H9 (cell line): ENCODE measurements at regions not wholly inside any gene's neighbourhood (a gene's known extent, or its start where the extent isn't known, plus 50 kb on each side); places are given as distances from the start of the nearest gene placed in this dataset.

Experiments used
- DNase-seq: peaks from one replicate; pipeline ENCODE4 v3.0.0-alpha.2; 2017
- H2AFZ ChIP-seq: one replicate; pipeline ENCODE4 v1.6.1; 2013; ENCODE audit warnings: mild to moderate bottlenecking, low read length, control low read depth, moderate library complexity
- H2AK5ac ChIP-seq: 2 replicates; pipeline ENCODE4 v1.6.1; 2013; ENCODE audit warnings: low read length, control low read depth, mixed read lengths; ENCODE audit not compliant: insufficient read length
- H2BK120ac ChIP-seq: one replicate; pipeline ENCODE4 v1.6.1; 2013; ENCODE audit warnings: low read depth, mild to moderate bottlenecking, low read length, control low read depth, inconsistent platforms; ENCODE audit not compliant: poor library complexity, severe bottlenecking
- H2BK12ac ChIP-seq: 2 replicates; pipeline ENCODE4 v1.6.1; 2013; ENCODE audit warnings: low read length, control low read depth, mixed read lengths, low read depth; ENCODE audit not compliant: insufficient read length
- H2BK15ac ChIP-seq: 2 replicates; pipeline ENCODE4 v1.6.1; 2013; ENCODE audit warnings: low read depth, low read length, control low read depth
- H2BK20ac ChIP-seq: one replicate; pipeline ENCODE4 v1.6.1; 2013; ENCODE audit warnings: low read depth, mild to moderate bottlenecking, low read length, control low read depth, inconsistent platforms; ENCODE audit not compliant: poor library complexity, severe bottlenecking
- H2BK5ac ChIP-seq: 2 replicates; pipeline ENCODE4 v1.6.1; 2013; ENCODE audit warnings: low read length, control low read depth, mixed read lengths; ENCODE audit not compliant: insufficient read length
- H3K14ac ChIP-seq: 2 replicates; pipeline ENCODE4 v1.6.1; 2013; ENCODE audit warnings: low read length, control low read depth; ENCODE audit not compliant: insufficient read depth
- H3K18ac ChIP-seq: 2 replicates; pipeline ENCODE4 v1.6.1; 2013; ENCODE audit warnings: low read depth, mild to moderate bottlenecking, mixed read lengths, low read length, control low read depth; ENCODE audit not compliant: insufficient read length
- H3K23ac ChIP-seq: 2 replicates; pipeline ENCODE4 v1.6.1; 2013; ENCODE audit warnings: low read length, control low read depth, mixed read lengths, low read depth; ENCODE audit not compliant: insufficient read length
- H3K23me2 ChIP-seq: 2 replicates; pipeline ENCODE4 v1.6.1; 2013; ENCODE audit warnings: low read depth, mild to moderate bottlenecking, mixed read lengths, low read length, control low read depth; ENCODE audit not compliant: insufficient read length, poor library complexity, severe bottlenecking
- H3K27ac ChIP-seq: 2 replicates; pipeline ENCODE4 v1.5.1; 2013; ENCODE audit warnings: low read length, control low read depth, mixed read lengths, low read depth; ENCODE audit not compliant: insufficient read length
- H3K27me3 ChIP-seq: 2 replicates; pipeline ENCODE4 v1.6.1; 2013; ENCODE audit warnings: low read length, control low read depth, inconsistent platforms; ENCODE audit not compliant: insufficient read depth
- H3K4ac ChIP-seq: 2 replicates; pipeline ENCODE4 v1.6.1; 2013; ENCODE audit warnings: low read depth, mild to moderate bottlenecking, control low read depth, inconsistent platforms, low read length, moderate library complexity
- H3K4me1 ChIP-seq: 2 replicates; pipeline ENCODE4 v1.6.1; 2013; ENCODE audit warnings: low read length, control low read depth, inconsistent platforms; ENCODE audit not compliant: insufficient read depth
- H3K4me2 ChIP-seq: 2 replicates; pipeline ENCODE4 v1.6.1; 2013; ENCODE audit warnings: low read length, control low read depth, mixed read lengths; ENCODE audit not compliant: insufficient read length, insufficient read depth
- H3K56ac ChIP-seq: 2 replicates; pipeline ENCODE4 v1.6.1; 2013; ENCODE audit warnings: low read depth, mild to moderate bottlenecking, mixed read lengths, low read length, control low read depth; ENCODE audit not compliant: insufficient read length
- H3K79me1 ChIP-seq: 2 replicates; pipeline ENCODE4 v1.6.1; 2013; ENCODE audit warnings: low read depth, mild to moderate bottlenecking, moderate library complexity, low read length, control low read depth, inconsistent platforms; ENCODE audit not compliant: insufficient read depth, poor library complexity, severe bottlenecking
- H3K79me2 ChIP-seq: 2 replicates; pipeline ENCODE4 v1.6.1; 2013; ENCODE audit warnings: low read length, control low read depth, inconsistent platforms; ENCODE audit not compliant: insufficient read depth
- H3K9ac ChIP-seq: 2 replicates; pipeline ENCODE4 v1.6.1; 2013; ENCODE audit warnings: low read length, control low read depth, mixed read lengths; ENCODE audit not compliant: insufficient read length; ENCODE audit errors: extremely low read depth
- H3K9me3 ChIP-seq: one replicate; pipeline ENCODE4 v1.6.1; 2013; ENCODE audit warnings: low read depth, low read length, inconsistent platforms; ENCODE audit not compliant: control insufficient read depth
- H3T11ph ChIP-seq: one replicate; pipeline ENCODE4 v1.6.1; 2013; ENCODE audit warnings: mild to moderate bottlenecking, low read length, control low read depth, inconsistent platforms
- H4K20me1 ChIP-seq: one replicate; pipeline ENCODE4 v1.6.1; 2013; ENCODE audit not compliant: control insufficient read depth, insufficient read length, insufficient read depth
- H4K5ac ChIP-seq: 2 replicates; pipeline ENCODE4 v1.6.1; 2013; ENCODE audit warnings: low read depth, mild to moderate bottlenecking, mixed read lengths, low read length, control low read depth; ENCODE audit not compliant: insufficient read length
- H4K8ac ChIP-seq: replicated peaks from 2 replicates; pipeline ENCODE4 v1.6.1; 2013; ENCODE audit warnings: low read length, control low read depth, mixed read lengths, low read depth; ENCODE audit not compliant: insufficient read length
- H4K91ac ChIP-seq: 2 replicates; pipeline ENCODE4 v1.6.1; 2013; ENCODE audit warnings: low read depth, mild to moderate bottlenecking, moderate library complexity, mixed read lengths, low read length, control low read depth; ENCODE audit not compliant: insufficient read length
- H3K27ac Mint-ChIP-seq, 3 experiments: 2 replicates in 2 of 3; 3 replicates in 1 of 3; pipeline ENCODE4 v1.8.0; 2020 to 2021; ENCODE audit warnings: mixed read lengths in 3 of 3, mild to moderate bottlenecking in 1 of 3, moderate library complexity in 1 of 3
- H3K27me3 Mint-ChIP-seq: 2 replicates; pipeline ENCODE4 v1.8.0; 2021; ENCODE audit warnings: low read depth, mild to moderate bottlenecking, moderate library complexity, mixed read lengths
- H3K36me3 Mint-ChIP-seq, 3 experiments: 2 replicates in 2 of 3; 3 replicates in 1 of 3; pipeline ENCODE4 v1.8.0; 2020 to 2021; ENCODE audit warnings: low read depth in 3 of 3, mixed read lengths in 3 of 3; ENCODE audit not compliant: insufficient read depth in 1 of 3
- H3K4me1 Mint-ChIP-seq, 2 experiments: 2 replicates each; pipeline ENCODE4 v1.8.0; 2020; ENCODE audit warnings: mixed read lengths in 2 of 2
- H3K4me3 Mint-ChIP-seq, 2 experiments: 2 replicates in 1 of 2; 3 replicates in 1 of 2; pipeline ENCODE4 v1.8.0; 2020 to 2021; ENCODE audit warnings: mild to moderate bottlenecking in 2 of 2, mixed read lengths in 2 of 2, moderate library complexity in 1 of 2
- H3K9me3 Mint-ChIP-seq, 2 experiments: 2 replicates in 1 of 2; 3 replicates in 1 of 2; pipeline ENCODE4 v1.8.0; 2020; ENCODE audit warnings: mild to moderate bottlenecking in 2 of 2, mixed read lengths in 2 of 2, moderate library complexity in 1 of 2
- CTCF ChIP-seq: fragments of 200-600 bp; sonication (generic); conservative IDR thresholded peaks from 3 replicates; pipeline ENCODE4 v1.8.0; 2021; ENCODE audit warnings: antibody characterized with exemption, mild to moderate bottlenecking
- WGBS: extraction: QIAGEN DNeasy Blood & Tissue Kit; methylation state at CpG from one replicate; pipeline ENCODE4 v1.1.7; 2013; ENCODE audit warnings: missing lambda C conversion rate, low lambda C conversion rate, mixed read lengths; ENCODE audit not compliant: insufficient read length; ENCODE audit errors: extremely low coverage; 5-methylcytosine and 5-hydroxymethylcytosine counted together

- Histone ChIP-seq H2AFZ (no peak overlapping the region), H3K4me1 (no peaks in the 10 kb centered on the region), H2AK5ac (no peak overlapping the region), H4K20me1 (no peaks in the 10 kb centered on the region), H2BK12ac (no peak overlapping the region), H3K79me1 (no peaks in the 10 kb centered on the region), H3K27ac (no peak overlapping the region), H3K56ac (no peak overlapping the region), H2BK5ac (no peak overlapping the region), H4K91ac (no peak overlapping the region), H2BK20ac (no peak overlapping the region), H3K4me2 (no peak overlapping the region), H2BK120ac (no peak overlapping the region), H4K8ac (no peak overlapping the region), H2BK15ac (no peak overlapping the region), H3K4ac (no peak overlapping the region), H3K18ac (no peak overlapping the region), H3K23me2 (no peaks in the 10 kb centered on the region), H3K79me2 (no peaks in the 10 kb centered on the region), H3K9ac (no peak overlapping the region), H3T11ph (no peak overlapping the region), H3K9me3 (peaks cover 30% of the 10 kb centered on the region), H3K27me3 (no peaks in the 10 kb centered on the region), H4K5ac (no peak overlapping the region), H3K14ac (no peak overlapping the region), H3K23ac (no peak overlapping the region)
- DNase-seq: no peak
- Mint-ChIP-seq H3K4me3 (no peak overlapping the region), H3K27me3 (peaks cover 3% of the 10 kb centered on the region; the same call in 1 of the 2 replicates), H3K36me3 (peaks cover 7% of the 10 kb centered on the region in 3 experiments; a peak in 5 of 7 replicates), H3K9me3 (peaks cover 83 to 95% of the 10 kb centered on the region in 2 experiments), H3K4me1 (no peaks in the 10 kb centered on the region), H3K27ac (no peak overlapping the region)
- no peak for TF ChIP-seq CTCF
- no CpG with 5 or more reads among the region's 1 CpG for WGBS
Observed at GRCh38 chrX:76605390-76605789, 177.9 kb downstream of the MAGEE1 start.
